Neural progenitor cell (in vitro differentiated cells): ENCODE measurements at regions not wholly inside any gene's neighbourhood (a gene's known extent, or its start where the extent isn't known, plus 50 kb on each side); places are given as distances from the start of the nearest gene placed in this dataset.

Source experiments
- CTCF ChIP-seq: fragments of 200-600 bp; sonication (generic); IDR thresholded peaks from 2 replicates; pipeline ENCODE4 v1.5.1; 2017; ENCODE audit warnings: antibody characterized with exemption, mild to moderate bottlenecking
- EZH2 ChIP-seq: fragments of 200-600 bp; sonication (generic); IDR thresholded peaks from 2 replicates; pipeline ENCODE4 v1.6.1; 2017; ENCODE audit warnings: antibody characterized with exemption, mild to moderate bottlenecking, moderate library complexity
- EZH2phosphoT487 ChIP-seq: fragments of 200-600 bp; sonication (generic); IDR thresholded peaks from 2 replicates; pipeline ENCODE4 v1.6.1; 2017; ENCODE audit warnings: antibody characterized with exemption

GRCh38 chr2:42978175-42978886, 185.9 kb upstream of the HAAO start:
- TF ChIP-seq CTCF (no peak), EZH2phosphoT487 (no peak), EZH2 (no peak)
